ENCODE measurements at regions not wholly inside any gene's neighbourhood (a gene's known extent, or its start where the extent isn't known, plus 50 kb on each side); places are given as distances from the start of the nearest gene placed in this dataset.

DNA sequence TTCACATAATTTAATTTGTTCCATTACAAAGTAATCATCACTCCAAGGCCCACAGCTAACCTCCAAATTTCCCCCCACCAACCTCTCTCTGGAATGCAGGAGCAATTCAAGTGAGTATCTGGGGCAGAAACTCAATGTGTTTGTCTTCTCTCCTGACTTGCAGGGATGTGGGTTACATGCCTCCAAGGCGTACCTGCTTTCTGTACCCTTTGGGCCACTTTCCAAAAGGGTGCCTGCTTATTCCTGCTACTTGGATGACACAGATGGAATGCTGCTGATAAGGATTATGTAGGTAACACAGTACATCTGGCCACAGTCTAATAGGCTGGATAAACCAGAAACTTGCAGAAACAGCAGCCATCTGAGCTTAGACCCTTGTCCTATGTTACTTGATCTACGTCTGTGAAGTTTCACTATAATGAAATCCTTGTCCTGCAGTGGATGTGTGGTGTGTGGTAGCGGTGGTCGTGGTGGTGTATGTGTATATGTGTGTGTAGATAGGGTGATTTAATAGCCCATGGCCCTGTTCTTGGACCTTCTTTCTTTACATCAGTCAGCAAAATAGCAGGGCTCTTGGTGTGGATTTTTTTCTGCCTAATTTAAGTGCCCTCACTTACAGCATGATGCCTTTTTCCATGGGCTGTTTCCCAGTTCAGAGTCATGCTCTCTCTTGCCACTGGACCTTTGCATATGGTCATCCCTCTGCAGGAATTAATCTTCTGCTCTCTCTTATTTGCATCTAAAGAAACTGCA lies 175.9 kb downstream of the ZDHHC21 start:
- TF ChIP-seq, protein P1, sequence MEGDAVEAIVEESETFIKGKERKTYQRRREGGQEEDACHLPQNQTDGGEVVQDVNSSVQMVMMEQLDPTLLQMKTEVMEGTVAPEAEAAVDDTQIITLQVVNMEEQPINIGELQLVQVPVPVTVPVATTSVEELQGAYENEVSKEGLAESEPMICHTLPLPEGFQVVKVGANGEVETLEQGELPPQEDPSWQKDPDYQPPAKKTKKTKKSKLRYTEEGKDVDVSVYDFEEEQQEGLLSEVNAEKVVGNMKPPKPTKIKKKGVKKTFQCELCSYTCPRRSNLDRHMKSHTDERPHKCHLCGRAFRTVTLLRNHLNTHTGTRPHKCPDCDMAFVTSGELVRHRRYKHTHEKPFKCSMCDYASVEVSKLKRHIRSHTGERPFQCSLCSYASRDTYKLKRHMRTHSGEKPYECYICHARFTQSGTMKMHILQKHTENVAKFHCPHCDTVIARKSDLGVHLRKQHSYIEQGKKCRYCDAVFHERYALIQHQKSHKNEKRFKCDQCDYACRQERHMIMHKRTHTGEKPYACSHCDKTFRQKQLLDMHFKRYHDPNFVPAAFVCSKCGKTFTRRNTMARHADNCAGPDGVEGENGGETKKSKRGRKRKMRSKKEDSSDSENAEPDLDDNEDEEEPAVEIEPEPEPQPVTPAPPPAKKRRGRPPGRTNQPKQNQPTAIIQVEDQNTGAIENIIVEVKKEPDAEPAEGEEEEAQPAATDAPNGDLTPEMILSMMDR (IDR thresholded peaks at IDR 0.05; ENCODE audit: low read depth, low read length), result no peak
- H3K4me3 ChIP-seq (ENCODE audit: low read depth, low read length), result no peak overlapping the region

DNA sequence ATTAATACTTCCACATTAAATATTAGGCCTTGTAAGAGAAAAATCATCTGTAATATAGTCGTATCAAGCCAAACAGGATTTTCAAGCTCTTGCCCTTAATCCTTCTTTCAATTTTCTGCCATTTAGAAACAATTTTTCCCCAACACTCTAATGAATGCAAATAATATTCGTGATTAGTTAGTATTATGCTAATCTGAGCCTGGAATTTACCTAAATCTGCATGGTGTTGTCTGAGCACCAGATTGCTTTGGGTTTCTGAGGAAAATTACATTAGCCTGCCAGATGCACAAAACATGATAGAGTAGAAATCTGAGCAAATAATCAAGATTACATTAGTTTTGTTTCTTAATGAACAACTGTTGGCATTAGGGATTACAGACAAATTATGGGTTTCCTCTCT lies 176.6 kb downstream of the ZDHHC21 start:
- TF ChIP-seq, protein P1 (IDR thresholded peaks at IDR 0.05; ENCODE audit: low read depth, low read length), result no peak
- H3K4me3 ChIP-seq (ENCODE audit: low read depth, low read length), result no peak overlapping the region

DNA sequence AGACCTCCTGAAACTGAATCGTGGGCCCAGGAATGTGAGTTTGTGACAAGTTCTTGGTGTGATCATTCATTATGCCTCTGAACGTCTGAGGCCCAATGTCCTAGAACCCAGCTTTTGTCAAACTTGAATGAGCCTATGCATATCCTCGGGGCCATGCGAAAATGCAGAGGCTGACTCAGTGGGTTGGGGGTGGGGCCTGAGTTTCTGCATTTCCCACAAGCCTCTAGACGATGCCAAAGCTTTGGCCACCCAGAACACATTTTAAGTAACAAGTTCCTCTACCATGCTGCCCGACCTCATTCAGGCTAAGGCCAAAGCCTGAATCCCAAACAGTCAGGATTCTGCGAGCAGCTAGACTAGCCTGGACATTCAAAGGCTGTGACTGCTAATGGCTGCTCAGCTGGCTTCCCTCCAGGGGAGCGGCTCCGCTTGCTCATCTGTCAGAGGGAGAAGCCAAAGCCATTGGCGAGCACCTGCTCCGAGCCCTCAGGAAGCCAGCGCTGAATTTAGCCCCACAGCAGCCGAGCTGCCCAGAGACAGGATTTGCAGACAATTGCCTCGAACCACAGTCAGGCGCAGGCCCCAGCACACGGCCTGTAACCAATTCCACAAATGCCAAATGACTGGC lies 177.5 kb downstream of the ZDHHC21 start:
- no peak overlapping the region for H3K4me3 ChIP-seq (ENCODE audit: low read depth, low read length)
- TF ChIP-seq, protein P1 (IDR thresholded peaks at IDR 0.05; ENCODE audit: low read depth, low read length), result no peak

DNA sequence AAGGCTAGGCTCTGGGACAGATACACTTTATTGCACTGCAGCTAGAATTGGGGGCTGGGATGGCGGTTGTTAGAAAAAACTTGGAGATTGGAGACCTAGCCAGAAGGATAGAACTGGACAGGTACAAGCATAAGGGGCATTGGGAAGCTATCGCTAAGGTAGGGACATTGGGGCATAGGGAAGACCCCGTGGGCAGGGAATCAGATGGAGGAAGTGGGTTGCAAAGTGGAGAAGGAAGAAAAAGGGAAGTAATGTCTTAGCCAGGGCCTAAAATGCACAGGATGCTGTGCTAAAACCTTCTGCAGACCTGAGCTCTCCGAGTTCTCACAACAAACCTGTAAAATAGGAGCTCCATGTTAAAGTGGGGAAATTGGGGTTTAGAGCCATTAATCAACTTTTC lies 178.2 kb downstream of the ZDHHC21 start:
- TF ChIP-seq, protein P1 (IDR thresholded peaks at IDR 0.05; ENCODE audit: low read depth, low read length), result no peak
- H3K4me3 ChIP-seq (ENCODE audit: low read depth, low read length), result no peak overlapping the region

DNA sequence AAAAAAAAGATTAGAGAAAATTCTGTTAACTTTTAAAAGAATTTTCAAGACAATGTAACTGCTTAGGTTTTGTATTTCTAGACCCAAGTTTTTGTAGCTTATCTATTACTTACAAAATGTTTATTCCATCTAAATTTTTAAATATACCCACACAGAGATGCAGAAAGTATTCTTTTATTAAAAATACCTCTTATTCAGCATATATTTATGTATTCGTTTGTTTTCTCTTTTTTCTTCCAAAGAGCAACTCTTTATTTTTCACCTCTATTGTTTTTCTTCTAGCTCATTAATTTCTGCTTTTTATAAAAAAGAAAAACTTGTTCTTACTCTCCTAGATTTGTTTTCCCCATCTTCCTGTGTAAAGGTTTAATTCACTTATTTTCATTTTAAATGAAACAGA lies 180.3 kb downstream of the ZDHHC21 start:
- no peak overlapping the region for H3K4me3 ChIP-seq (ENCODE audit: low read depth, low read length)
- TF ChIP-seq, protein P1 (IDR thresholded peaks at IDR 0.05; ENCODE audit: low read depth, low read length), result no peak

DNA sequence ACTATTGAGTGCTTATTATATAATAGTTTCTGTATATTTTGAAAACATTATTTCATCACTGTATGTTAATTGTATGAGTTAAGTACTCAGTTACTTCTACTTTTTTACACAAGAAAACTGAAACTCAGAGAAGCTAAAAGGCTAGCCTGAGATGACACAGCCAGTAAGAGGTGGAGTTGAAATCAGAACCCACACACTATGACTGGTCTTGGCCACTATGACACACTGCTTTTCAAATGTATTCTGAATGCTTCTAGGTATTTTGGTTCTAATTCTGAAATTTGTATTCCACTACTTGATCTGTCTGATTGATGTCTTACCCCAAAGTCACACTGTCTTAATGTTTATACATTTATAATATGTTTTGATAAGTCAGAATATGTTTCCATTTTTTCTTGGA lies 181.8 kb downstream of the ZDHHC21 start:
- no peak overlapping the region for H3K4me3 ChIP-seq (ENCODE audit: low read depth, low read length)
- TF ChIP-seq, protein P1 (IDR thresholded peaks at IDR 0.05; ENCODE audit: low read depth, low read length), result no peak

DNA sequence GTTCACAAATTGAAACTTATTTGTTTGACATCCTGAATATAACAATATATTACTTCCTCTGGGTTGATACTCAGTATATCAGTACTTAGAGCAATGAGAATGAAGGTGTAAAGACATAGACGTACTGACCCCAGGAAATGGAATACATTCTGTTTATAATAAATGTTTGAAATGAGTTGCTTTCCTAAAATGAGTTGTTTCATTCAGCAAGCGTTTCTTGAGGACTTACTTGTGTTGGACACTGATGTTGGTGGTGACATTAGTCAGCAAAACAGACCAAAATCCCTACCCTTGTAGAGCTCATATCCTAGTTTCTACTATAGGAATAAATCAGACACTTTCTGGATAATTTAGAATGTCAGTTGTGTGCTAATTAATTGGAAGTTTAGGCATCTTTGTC lies 184.3 kb downstream of the ZDHHC21 start:
- TF ChIP-seq, protein P1 (IDR thresholded peaks at IDR 0.05; ENCODE audit: low read depth, low read length), result no peak
- no peak overlapping the region for H3K4me3 ChIP-seq (ENCODE audit: low read depth, low read length)

Measured in WI38 (cell line).